WTC11 (cell line): ENCODE measurements at regions not wholly inside any gene's neighbourhood (a gene's known extent, or its start where the extent isn't known, plus 50 kb on each side); places are given as distances from the start of the nearest gene placed in this dataset.

ENCODE experiments used
- ATAC-seq: fragments of 200-7000 bp; cut with Tn5 transposase; 2 replicates; pipeline ENCODE4 v1.10.0; 2021; ENCODE audit warnings: mild to moderate bottlenecking, moderate library complexity
- CTCF ChIA-PET: fragments of 300-600 bp; sonication (Branson Sonifier 250); formaldehyde crosslinking; loops from one replicate; lab custom pipeline; 2021; ENCODE audit warnings: antibody characterized with exemption; lab: Charles Lee
- POLR2A ChIA-PET: fragments of 350-600 bp; sonication (Branson Sonifier 250); formaldehyde crosslinking; loops from one replicate; lab custom pipeline; 2021; ENCODE audit warnings: antibody characterized with exemption; lab: Charles Lee
- DNase-seq: peaks from one replicate; pipeline ENCODE4 v3.0.0; 2021; ENCODE audit warnings: low spot score
- H3K27ac Mint-ChIP-seq: 2 replicates; pipeline ENCODE4 v1.8.0; 2021; ENCODE audit warnings: mixed read lengths
- H3K27me3 Mint-ChIP-seq: 2 replicates; pipeline ENCODE4 v1.8.0; 2021; ENCODE audit warnings: low read depth, mild to moderate bottlenecking, moderate library complexity, mixed read lengths
- H3K36me3 Mint-ChIP-seq: 2 replicates; pipeline ENCODE4 v1.8.0; 2021; ENCODE audit warnings: mixed read lengths
- H3K4me1 Mint-ChIP-seq: 2 replicates; pipeline ENCODE4 v1.8.0; 2022; ENCODE audit warnings: mixed read lengths
- H3K4me3 Mint-ChIP-seq: 2 replicates; pipeline ENCODE4 v1.8.0; 2021; ENCODE audit warnings: mild to moderate bottlenecking, moderate library complexity, mixed read lengths
- H3K9me3 Mint-ChIP-seq: 2 replicates; pipeline ENCODE4 v1.8.0; 2021; ENCODE audit warnings: mixed read lengths
- ATF2 ChIP-seq: sonication (generic); formaldehyde crosslinking; IDR thresholded peaks from 2 replicates; pipeline ENCODE4 v1.8.1; 2022; ENCODE audit warnings: low read depth, missing genetic modification reagents, borderline replicate concordance
- CBFB ChIP-seq: sonication (generic); formaldehyde crosslinking; IDR thresholded peaks from 2 replicates; pipeline ENCODE4 v1.8.1; 2022; ENCODE audit warnings: mild to moderate bottlenecking, low read depth, missing genetic modification reagents
- ETV6 ChIP-seq: sonication (generic); formaldehyde crosslinking; IDR thresholded peaks from 2 replicates; pipeline ENCODE4 v1.8.1; 2022; ENCODE audit warnings: mild to moderate bottlenecking, missing genetic modification reagents
- FOXJ3 ChIP-seq: sonication (generic); formaldehyde crosslinking; IDR thresholded peaks from 2 replicates; pipeline ENCODE4 v1.9.0; 2021; ENCODE audit warnings: missing genetic modification reagents, mild to moderate bottlenecking, borderline replicate concordance
- FOXK1 ChIP-seq: sonication (generic); formaldehyde crosslinking; IDR thresholded peaks from 2 replicates; pipeline ENCODE4 v1.8.0; 2022; ENCODE audit warnings: mild to moderate bottlenecking, moderate library complexity, missing genetic modification reagents
- JUN ChIP-seq: sonication (generic); formaldehyde crosslinking; IDR thresholded peaks from 2 replicates; pipeline ENCODE4 v1.8.0; 2023; ENCODE audit warnings: mild to moderate bottlenecking, missing genetic modification reagents
- KAT7 ChIP-seq: sonication (generic); formaldehyde crosslinking; IDR thresholded peaks from 2 replicates; pipeline ENCODE4 v1.8.1; 2023; ENCODE audit warnings: missing genetic modification reagents, mild to moderate bottlenecking, borderline replicate concordance
- NR3C1 ChIP-seq: sonication (generic); formaldehyde crosslinking; conservative IDR thresholded peaks from 2 replicates; pipeline ENCODE4 v1.8.1; 2023; ENCODE audit warnings: low read depth, mild to moderate bottlenecking, missing genetic modification reagents
- PRDM15 ChIP-seq: sonication (generic); formaldehyde crosslinking; IDR thresholded peaks from 2 replicates; pipeline ENCODE4 v1.8.0; 2022; ENCODE audit warnings: missing genetic modification reagents
- RORB ChIP-seq: fragments of 250-450 bp; sonication (Bioruptor Pico); IDR thresholded peaks from 2 replicates; pipeline ENCODE4 v1.9.0; 2021; ENCODE audit warnings: mild to moderate bottlenecking
- SOX15 ChIP-seq: fragments of 250-450 bp; sonication (Bioruptor Pico); IDR thresholded peaks from 2 replicates; pipeline ENCODE4 v1.9.0; 2021; ENCODE audit warnings: mild to moderate bottlenecking
- USF2 ChIP-seq: sonication (generic); formaldehyde crosslinking; IDR thresholded peaks from 2 replicates; pipeline ENCODE4 v1.8.1; 2023; ENCODE audit warnings: mild to moderate bottlenecking, missing genetic modification reagents, moderate library complexity
- ZBTB21 ChIP-seq: sonication (generic); formaldehyde crosslinking; IDR thresholded peaks from 2 replicates; pipeline ENCODE4 v1.8.1; 2023; ENCODE audit warnings: mild to moderate bottlenecking, missing genetic modification reagents, borderline replicate concordance
- ZNF121 ChIP-seq: sonication (generic); formaldehyde crosslinking; IDR thresholded peaks from 2 replicates; pipeline ENCODE4 v1.8.0; 2023; ENCODE audit warnings: missing genetic modification reagents
- ZNF263 ChIP-seq: sonication (generic); formaldehyde crosslinking; IDR thresholded peaks from 2 replicates; pipeline ENCODE4 v1.8.1; 2022; ENCODE audit warnings: low read depth, mild to moderate bottlenecking, moderate library complexity, missing genetic modification reagents
- ZNF317 ChIP-seq: sonication (generic); formaldehyde crosslinking; IDR thresholded peaks from 2 replicates; pipeline ENCODE4 v1.8.1; 2023; ENCODE audit warnings: low read depth, mild to moderate bottlenecking, moderate library complexity, missing genetic modification reagents, borderline replicate concordance
- TF ChIP-seq, protein P1 (sequence below): fragments of 250-450 bp; sonication (Bioruptor Pico); IDR thresholded peaks from 2 replicates; pipeline ENCODE4 v1.9.0; 2021; ENCODE audit warnings: mild to moderate bottlenecking, borderline replicate concordance
- TF ChIP-seq, protein P2 (sequence below): sonication (generic); formaldehyde crosslinking; IDR thresholded peaks from 2 replicates; pipeline ENCODE4 v1.8.1; 2022; ENCODE audit warnings: mild to moderate bottlenecking, moderate library complexity, missing genetic modification reagents
- TF ChIP-seq, protein P3 (sequence below): sonication (generic); formaldehyde crosslinking; IDR thresholded peaks from 2 replicates; pipeline ENCODE4 v1.8.1; 2023; ENCODE audit warnings: mild to moderate bottlenecking, moderate library complexity, missing genetic modification reagents
- TF ChIP-seq, protein P4 (sequence below): fragments of 250-450 bp; sonication (Bioruptor Pico); IDR thresholded peaks from 2 replicates; pipeline ENCODE4 v1.9.0; 2021; ENCODE audit warnings: mild to moderate bottlenecking

DNA sequence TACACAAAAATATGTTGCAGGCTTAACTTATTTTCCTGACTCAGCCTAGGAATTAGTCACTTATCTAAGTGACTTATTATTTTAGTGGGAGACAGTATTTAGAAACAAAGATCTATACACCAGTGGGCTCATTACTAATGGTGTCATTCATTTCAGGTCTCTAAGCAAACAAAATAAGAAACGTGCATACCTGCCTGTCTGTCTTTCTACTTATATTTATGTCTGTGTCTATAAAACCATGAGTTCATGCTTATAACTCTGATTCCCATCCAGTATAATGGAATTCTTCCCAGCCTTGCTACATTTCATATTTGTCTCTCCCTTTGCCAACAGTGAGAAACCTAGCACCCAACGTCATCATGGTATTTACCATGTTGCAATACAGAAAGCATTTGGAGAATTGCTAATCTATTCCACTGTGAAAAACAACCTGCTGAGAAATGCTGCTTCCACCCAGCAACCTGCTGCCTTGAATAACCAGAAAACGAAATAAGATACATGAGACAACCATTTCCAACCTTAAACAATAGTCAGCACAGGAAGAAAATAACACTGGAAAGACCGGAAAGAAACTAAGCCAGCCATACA, 501.0 kb downstream of the GLRX3 start (continued):
- TF ChIP-seq, protein P1, sequence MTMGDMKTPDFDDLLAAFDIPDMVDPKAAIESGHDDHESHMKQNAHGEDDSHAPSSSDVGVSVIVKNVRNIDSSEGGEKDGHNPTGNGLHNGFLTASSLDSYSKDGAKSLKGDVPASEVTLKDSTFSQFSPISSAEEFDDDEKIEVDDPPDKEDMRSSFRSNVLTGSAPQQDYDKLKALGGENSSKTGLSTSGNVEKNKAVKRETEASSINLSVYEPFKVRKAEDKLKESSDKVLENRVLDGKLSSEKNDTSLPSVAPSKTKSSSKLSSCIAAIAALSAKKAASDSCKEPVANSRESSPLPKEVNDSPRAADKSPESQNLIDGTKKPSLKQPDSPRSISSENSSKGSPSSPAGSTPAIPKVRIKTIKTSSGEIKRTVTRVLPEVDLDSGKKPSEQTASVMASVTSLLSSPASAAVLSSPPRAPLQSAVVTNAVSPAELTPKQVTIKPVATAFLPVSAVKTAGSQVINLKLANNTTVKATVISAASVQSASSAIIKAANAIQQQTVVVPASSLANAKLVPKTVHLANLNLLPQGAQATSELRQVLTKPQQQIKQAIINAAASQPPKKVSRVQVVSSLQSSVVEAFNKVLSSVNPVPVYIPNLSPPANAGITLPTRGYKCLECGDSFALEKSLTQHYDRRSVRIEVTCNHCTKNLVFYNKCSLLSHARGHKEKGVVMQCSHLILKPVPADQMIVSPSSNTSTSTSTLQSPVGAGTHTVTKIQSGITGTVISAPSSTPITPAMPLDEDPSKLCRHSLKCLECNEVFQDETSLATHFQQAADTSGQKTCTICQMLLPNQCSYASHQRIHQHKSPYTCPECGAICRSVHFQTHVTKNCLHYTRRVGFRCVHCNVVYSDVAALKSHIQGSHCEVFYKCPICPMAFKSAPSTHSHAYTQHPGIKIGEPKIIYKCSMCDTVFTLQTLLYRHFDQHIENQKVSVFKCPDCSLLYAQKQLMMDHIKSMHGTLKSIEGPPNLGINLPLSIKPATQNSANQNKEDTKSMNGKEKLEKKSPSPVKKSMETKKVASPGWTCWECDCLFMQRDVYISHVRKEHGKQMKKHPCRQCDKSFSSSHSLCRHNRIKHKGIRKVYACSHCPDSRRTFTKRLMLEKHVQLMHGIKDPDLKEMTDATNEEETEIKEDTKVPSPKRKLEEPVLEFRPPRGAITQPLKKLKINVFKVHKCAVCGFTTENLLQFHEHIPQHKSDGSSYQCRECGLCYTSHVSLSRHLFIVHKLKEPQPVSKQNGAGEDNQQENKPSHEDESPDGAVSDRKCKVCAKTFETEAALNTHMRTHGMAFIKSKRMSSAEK (CRISPR knock-in tag): no peak
- TF ChIP-seq ZNF263 (CRISPR knock-in tag): no peak
- no peak for TF ChIP-seq FOXK1 (CRISPR knock-in tag)
- no peak for TF ChIP-seq NR3C1 (CRISPR knock-in tag)
- TF ChIP-seq, protein P2, sequence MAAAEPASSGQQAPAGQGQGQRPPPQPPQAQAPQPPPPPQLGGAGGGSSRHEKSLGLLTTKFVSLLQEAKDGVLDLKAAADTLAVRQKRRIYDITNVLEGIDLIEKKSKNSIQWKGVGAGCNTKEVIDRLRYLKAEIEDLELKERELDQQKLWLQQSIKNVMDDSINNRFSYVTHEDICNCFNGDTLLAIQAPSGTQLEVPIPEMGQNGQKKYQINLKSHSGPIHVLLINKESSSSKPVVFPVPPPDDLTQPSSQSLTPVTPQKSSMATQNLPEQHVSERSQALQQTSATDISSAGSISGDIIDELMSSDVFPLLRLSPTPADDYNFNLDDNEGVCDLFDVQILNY (CRISPR knock-in tag): no peak
- no peak for TF ChIP-seq CBFB (CRISPR knock-in tag)
- no peak for TF ChIP-seq ETV6 (CRISPR knock-in tag)
- TF ChIP-seq ZBTB21: no peak
- TF ChIP-seq ZNF317 (CRISPR knock-in tag): no peak
- no peak for TF ChIP-seq JUN (CRISPR knock-in tag)
- no peak for TF ChIP-seq KAT7 (CRISPR knock-in tag)
- TF ChIP-seq ATF2 (CRISPR knock-in tag): no peak

DNA sequence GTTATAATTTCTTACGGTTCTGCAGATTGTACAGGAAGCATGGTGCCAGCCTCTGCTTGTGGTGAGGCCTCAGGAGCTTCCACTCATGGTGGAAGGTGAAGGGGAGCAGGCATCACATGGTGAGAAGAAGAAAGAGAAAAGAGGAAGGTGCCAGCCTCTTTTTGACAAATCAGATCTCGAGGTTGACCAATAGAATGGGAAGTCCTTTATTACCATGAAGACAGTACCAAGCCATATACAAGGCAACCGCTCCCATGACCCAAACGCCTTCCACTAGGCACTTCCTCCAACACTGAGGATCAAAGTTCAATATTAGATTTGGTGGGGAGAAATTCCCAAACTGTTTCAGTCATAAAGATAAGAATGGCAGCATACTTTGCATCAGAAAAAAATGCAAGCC, 502.8 kb downstream of the GLRX3 start:
- ATAC-seq (no peak), DNase-seq (no peak)
- POLR2A ChIA-PET: no interaction called here
- Mint-ChIP-seq H3K4me3 (no peak overlapping the region), H3K27me3 (peaks cover 15% of the 10 kb centered on the region), H3K36me3 (peaks cover 91% of the 10 kb centered on the region), H3K9me3 (peaks cover 91% of the 10 kb centered on the region), H3K27ac (no peak overlapping the region), H3K4me1 (no peaks in the 10 kb centered on the region)
- CTCF ChIA-PET: no interaction called here
- TF ChIP-seq SOX15 (CRISPR knock-in tag) (no peak), FOXJ3 (no peak), ZNF121 (CRISPR knock-in tag) (no peak), USF2 (no peak), RORB (CRISPR knock-in tag) (no peak), PRDM15 (CRISPR knock-in tag) (no peak)
- TF ChIP-seq, protein P3, sequence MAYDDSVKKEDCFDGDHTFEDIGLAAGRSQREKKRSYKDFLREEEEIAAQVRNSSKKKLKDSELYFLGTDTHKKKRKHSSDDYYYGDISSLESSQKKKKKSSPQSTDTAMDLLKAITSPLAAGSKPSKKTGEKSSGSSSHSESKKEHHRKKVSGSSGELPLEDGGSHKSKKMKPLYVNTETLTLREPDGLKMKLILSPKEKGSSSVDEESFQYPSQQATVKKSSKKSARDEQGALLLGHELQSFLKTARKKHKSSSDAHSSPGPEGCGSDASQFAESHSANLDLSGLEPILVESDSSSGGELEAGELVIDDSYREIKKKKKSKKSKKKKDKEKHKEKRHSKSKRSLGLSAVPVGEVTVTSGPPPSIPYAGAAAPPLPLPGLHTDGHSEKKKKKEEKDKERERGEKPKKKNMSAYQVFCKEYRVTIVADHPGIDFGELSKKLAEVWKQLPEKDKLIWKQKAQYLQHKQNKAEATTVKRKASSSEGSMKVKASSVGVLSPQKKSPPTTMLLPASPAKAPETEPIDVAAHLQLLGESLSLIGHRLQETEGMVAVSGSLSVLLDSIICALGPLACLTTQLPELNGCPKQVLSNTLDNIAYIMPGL: no peak
- TF ChIP-seq, protein P2 (CRISPR knock-in tag): no peak
- TF ChIP-seq, protein P4, sequence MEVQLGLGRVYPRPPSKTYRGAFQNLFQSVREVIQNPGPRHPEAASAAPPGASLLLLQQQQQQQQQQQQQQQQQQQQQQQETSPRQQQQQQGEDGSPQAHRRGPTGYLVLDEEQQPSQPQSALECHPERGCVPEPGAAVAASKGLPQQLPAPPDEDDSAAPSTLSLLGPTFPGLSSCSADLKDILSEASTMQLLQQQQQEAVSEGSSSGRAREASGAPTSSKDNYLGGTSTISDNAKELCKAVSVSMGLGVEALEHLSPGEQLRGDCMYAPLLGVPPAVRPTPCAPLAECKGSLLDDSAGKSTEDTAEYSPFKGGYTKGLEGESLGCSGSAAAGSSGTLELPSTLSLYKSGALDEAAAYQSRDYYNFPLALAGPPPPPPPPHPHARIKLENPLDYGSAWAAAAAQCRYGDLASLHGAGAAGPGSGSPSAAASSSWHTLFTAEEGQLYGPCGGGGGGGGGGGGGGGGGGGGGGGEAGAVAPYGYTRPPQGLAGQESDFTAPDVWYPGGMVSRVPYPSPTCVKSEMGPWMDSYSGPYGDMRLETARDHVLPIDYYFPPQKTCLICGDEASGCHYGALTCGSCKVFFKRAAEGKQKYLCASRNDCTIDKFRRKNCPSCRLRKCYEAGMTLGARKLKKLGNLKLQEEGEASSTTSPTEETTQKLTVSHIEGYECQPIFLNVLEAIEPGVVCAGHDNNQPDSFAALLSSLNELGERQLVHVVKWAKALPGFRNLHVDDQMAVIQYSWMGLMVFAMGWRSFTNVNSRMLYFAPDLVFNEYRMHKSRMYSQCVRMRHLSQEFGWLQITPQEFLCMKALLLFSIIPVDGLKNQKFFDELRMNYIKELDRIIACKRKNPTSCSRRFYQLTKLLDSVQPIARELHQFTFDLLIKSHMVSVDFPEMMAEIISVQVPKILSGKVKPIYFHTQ (CRISPR knock-in tag): no peak
